Breast epithelium (tissue), 3 donors: ENCODE measurements at regions not wholly inside any gene's neighbourhood (a gene's known extent, or its start where the extent isn't known, plus 50 kb on each side); places are given as distances from the start of the nearest gene placed in this dataset.

ENCODE experiments used
- POLR2A ChIP-seq: fragments of 450-650 bp; IDR thresholded peaks from one replicate; pipeline ENCODE4 v1.6.1; 2016; ENCODE audit warnings: antibody characterized with exemption, mild to moderate bottlenecking, moderate library complexity
- TF ChIP-seq, protein P1 (sequence below), 3 donors: fragments of 450-650 bp; IDR thresholded peaks; one replicate each; pipeline ENCODE4 v1.5.1; 2016 to 2017; ENCODE audit warnings: antibody characterized with exemption in 3 of 3, mild to moderate bottlenecking in 3 of 3, moderate library complexity in 3 of 3

DNA sequence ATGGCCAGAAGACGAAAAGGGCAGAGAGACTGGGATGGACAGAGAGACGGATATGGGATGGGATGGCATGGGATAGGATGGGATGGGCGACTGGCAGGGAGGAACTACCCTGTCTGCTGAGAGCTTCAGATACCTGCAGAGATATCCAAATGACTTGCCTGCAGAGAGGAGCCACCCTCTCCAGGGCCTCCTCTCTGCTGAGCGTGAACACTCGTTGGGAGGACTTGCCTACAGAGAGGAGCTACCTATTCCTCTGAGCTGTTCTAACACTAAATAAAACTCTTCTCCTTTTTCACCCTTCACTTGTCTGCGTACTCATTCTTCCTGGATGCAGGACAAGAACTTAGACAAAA, 67.1 kb upstream of the LRRN2 start:
- TF ChIP-seq POLR2A: no peak
- TF ChIP-seq, protein P1, sequence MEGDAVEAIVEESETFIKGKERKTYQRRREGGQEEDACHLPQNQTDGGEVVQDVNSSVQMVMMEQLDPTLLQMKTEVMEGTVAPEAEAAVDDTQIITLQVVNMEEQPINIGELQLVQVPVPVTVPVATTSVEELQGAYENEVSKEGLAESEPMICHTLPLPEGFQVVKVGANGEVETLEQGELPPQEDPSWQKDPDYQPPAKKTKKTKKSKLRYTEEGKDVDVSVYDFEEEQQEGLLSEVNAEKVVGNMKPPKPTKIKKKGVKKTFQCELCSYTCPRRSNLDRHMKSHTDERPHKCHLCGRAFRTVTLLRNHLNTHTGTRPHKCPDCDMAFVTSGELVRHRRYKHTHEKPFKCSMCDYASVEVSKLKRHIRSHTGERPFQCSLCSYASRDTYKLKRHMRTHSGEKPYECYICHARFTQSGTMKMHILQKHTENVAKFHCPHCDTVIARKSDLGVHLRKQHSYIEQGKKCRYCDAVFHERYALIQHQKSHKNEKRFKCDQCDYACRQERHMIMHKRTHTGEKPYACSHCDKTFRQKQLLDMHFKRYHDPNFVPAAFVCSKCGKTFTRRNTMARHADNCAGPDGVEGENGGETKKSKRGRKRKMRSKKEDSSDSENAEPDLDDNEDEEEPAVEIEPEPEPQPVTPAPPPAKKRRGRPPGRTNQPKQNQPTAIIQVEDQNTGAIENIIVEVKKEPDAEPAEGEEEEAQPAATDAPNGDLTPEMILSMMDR (IDR thresholded peaks at IDR 0.05): no peak
